Lower lobe of right lung (tissue), 2 donors: ENCODE measurements at regions not wholly inside any gene's neighbourhood (a gene's known extent, or its start where the extent isn't known, plus 50 kb on each side); places are given as distances from the start of the nearest gene placed in this dataset.

Experiments used
- ATAC-seq, 2 donors: fragments of 200-7000 bp; cut with Tn5 transposase; one replicate each; pipeline ENCODE4 v1.9.1; 2020 to 2022; ENCODE audit warnings: mild to moderate bottlenecking in 2 of 2, moderate library complexity in 2 of 2
- DNase-seq: peaks from one replicate; pipeline ENCODE4 v3.0.0-alpha.2; 2020
- H3K27ac ChIP-seq: fragments of 200-600 bp; one replicate; pipeline ENCODE4 v1.8.0; 2022
- H3K27me3 ChIP-seq: fragments of 200-600 bp; one replicate; pipeline ENCODE4 v1.8.0; 2022; ENCODE audit warnings: low read depth
- H3K36me3 ChIP-seq: fragments of 200-600 bp; one replicate; pipeline ENCODE4 v1.8.0; 2022; ENCODE audit warnings: mild to moderate bottlenecking
- H3K4me1 ChIP-seq: fragments of 200-600 bp; one replicate; pipeline ENCODE4 v1.8.0; 2022
- H3K4me3 ChIP-seq: fragments of 200-600 bp; one replicate; pipeline ENCODE4 v1.8.0; 2022; ENCODE audit warnings: mild to moderate bottlenecking
- H3K9me3 ChIP-seq: fragments of 200-600 bp; one replicate; pipeline ENCODE4 v1.8.0; 2022
- intact Hi-C: fragments of 100-400 bp; cut with DNase I; formaldehyde crosslinking; loops from one replicate; pipeline ENCODE4 v1.11.0; 2022
- TF ChIP-seq, protein P1 (sequence below): fragments of 200-600 bp; IDR thresholded peaks from one replicate; pipeline ENCODE4 v1.8.0; 2022; ENCODE audit warnings: antibody characterized with exemption, mild to moderate bottlenecking
- donor health status: DM: no; HTN: yes; CAD: no; lungs with severe emphysema.

DNA sequence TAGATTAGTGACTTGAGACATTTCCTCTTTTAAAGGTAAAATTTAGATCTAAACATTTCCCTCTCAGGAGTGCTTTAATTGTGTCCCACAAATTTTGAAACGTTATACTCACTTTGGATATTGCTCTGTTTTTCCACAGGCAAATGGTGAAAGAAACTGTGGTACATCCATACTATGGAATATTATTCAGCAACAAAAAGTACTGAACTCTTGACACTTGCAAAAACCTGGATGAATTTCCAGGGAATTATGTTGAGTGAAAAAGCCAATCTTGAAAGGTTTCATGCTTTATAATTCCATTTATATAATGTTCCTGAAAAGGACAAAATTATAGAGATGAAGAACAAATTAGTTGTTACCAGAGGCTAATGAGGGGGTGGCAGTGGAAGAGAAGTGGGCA lies 153.3 kb upstream of the SVIL start:
- DNase-seq (no peak), ATAC-seq (no peak)
- Histone ChIP-seq H3K9me3 (peaks cover 6% of the 10 kb centered on the region), H3K27ac (no peak overlapping the region), H3K27me3 (no peaks in the 10 kb centered on the region), H3K4me3 (no peak overlapping the region), H3K4me1 (peaks cover 12% of the 10 kb centered on the region), H3K36me3 (no peaks in the 10 kb centered on the region)
- intact Hi-C loops = no loop called here
- TF ChIP-seq, protein P1, sequence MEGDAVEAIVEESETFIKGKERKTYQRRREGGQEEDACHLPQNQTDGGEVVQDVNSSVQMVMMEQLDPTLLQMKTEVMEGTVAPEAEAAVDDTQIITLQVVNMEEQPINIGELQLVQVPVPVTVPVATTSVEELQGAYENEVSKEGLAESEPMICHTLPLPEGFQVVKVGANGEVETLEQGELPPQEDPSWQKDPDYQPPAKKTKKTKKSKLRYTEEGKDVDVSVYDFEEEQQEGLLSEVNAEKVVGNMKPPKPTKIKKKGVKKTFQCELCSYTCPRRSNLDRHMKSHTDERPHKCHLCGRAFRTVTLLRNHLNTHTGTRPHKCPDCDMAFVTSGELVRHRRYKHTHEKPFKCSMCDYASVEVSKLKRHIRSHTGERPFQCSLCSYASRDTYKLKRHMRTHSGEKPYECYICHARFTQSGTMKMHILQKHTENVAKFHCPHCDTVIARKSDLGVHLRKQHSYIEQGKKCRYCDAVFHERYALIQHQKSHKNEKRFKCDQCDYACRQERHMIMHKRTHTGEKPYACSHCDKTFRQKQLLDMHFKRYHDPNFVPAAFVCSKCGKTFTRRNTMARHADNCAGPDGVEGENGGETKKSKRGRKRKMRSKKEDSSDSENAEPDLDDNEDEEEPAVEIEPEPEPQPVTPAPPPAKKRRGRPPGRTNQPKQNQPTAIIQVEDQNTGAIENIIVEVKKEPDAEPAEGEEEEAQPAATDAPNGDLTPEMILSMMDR = no peak

DNA sequence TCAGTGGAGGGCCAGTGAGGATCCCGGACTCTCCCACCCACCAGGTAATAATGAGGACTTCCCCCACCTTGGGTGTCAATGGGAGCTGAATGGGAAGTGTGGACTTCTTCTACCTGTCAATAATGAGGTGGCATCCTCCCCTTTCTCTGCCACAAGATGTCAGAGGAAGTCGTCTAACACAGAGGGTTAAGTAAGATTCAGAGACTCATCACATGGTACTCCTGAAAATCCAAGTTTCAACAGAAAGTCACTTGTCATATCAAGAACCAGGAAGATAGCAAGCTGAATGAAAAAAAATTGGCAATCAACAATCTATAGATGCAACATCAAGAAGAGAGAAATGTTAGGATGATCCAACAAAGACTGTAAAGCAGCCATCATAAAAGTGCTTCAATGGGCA lies 150.9 kb upstream of the SVIL start:
- peaks cover 6% of the 10 kb centered on the region for H3K9me3 ChIP-seq
- intact Hi-C loops = no loop called here
- peaks cover 6% of the 10 kb centered on the region for H3K4me1 ChIP-seq
- no peak for DNase-seq
- no peak overlapping the region for H3K4me3 ChIP-seq
- H3K36me3 ChIP-seq = no peaks in the 10 kb centered on the region
- TF ChIP-seq, protein P1 = no peak
- ATAC-seq = no peak
- no peaks in the 10 kb centered on the region for H3K27me3 ChIP-seq
- no peak overlapping the region for H3K27ac ChIP-seq

DNA sequence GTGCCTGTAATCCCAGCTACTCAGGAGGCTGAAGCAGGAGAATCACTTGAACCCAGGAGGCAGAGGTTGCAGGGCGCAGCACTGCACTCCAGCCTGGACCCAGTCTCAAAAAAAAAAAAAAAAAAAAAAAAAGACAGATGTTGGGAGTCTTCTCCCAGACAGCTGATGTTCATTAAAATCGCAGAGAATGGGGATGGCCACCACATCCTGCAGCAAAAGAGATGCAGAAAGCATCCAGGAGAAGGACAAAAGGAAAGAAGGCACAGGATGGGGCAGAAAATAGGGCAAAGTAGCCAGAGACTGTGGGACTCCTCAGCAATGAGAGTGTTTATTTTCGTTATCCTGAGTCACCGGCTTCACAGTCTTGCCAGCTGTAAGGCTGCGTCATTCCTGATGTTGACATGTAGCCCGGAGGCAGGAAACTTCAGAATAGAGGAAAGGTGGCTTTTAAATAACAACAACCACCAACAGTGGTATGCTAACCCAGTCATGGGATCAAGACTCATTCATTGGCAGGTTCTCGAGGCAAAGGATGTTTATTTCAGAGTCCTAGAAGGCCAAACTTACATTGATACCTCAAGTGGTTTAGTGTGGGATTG lies 149.5 kb upstream of the SVIL start:
- TF ChIP-seq, protein P1 = no peak
- DNase-seq = no peak
- H3K9me3 ChIP-seq = peaks cover 6% of the 10 kb centered on the region
- peak; percentile 93 to 96 for ATAC-seq
- no peak overlapping the region for H3K4me3 ChIP-seq
- intact Hi-C loops = no loop called here
- peak overlapping the region; percentile 7 for H3K27ac ChIP-seq
- H3K4me1 ChIP-seq = peaks cover 13% of the 10 kb centered on the region
- no peaks in the 10 kb centered on the region for H3K27me3 ChIP-seq
- no peaks in the 10 kb centered on the region for H3K36me3 ChIP-seq

DNA sequence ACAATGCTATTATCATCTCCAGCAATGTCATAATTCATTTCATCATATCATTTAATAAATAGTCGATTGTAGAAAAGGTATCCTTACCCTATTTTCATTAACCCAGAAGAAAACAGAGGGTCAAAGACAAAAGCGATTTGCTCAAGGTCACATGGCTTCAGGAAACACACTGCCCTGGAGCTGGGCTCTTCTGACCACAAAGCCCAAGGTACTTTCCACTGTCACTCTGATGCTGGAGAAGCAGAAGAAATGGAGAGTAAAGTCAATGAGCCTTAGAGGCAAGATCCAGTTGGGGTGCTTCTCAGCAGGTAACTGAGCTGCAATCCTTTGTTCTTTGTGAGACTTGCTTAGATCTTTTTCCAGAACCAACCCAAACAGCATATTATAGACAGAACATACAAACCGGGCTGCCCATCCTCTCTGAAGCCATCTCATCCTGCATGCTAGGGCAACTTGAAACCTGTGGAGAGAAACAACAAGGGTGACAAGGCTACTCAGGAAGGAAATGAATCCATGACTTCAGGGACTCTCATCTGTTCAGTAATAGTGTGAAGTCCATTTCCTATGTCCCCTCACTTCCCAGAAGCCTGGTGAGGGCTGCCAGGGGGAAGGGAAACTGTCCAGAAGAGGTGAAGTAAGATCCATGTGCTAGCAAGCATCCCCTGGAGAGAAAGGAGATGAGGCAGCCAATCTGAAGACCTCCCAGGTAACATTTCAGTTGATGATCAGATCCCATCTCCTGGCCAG lies 148.6 kb upstream of the SVIL start:
- no peak overlapping the region for H3K4me3 ChIP-seq
- no peaks in the 10 kb centered on the region for H3K36me3 ChIP-seq
- H3K9me3 ChIP-seq = peaks cover 6% of the 10 kb centered on the region
- peak overlapping the region; percentile 7 for H3K27ac ChIP-seq
- TF ChIP-seq, protein P1 = no peak
- peak; percentile 10 to 17 for ATAC-seq
- H3K4me1 ChIP-seq = peaks cover 13% of the 10 kb centered on the region
- H3K27me3 ChIP-seq = no peaks in the 10 kb centered on the region
- no peak for DNase-seq
- intact Hi-C loops = no loop called here

DNA sequence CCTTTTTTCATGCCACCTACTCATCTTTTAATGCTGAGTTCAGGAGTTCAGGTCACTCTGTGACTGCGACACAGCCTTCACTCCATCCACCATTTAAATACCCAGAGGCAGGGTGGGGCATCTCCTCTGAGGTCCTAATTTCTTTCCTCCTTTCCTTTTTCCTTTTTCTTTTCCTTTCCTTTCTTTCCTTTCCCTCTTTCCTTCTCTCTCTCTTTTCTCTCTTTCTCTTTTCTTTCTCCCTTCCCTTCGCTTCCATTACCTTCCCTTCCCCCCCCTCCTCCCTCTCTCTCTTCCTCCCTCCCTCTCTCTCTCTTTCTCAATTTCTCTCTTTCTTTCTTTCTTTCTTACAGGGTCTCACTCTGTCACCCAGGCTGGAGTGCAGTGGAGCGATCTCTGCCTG lies 145.9 kb upstream of the SVIL start:
- ATAC-seq = no peak

More for the DNA sequence above, 145.9 kb upstream of the SVIL start:
- Histone ChIP-seq H3K4me1 (peaks cover 13% of the 10 kb centered on the region), H3K27ac (no peak overlapping the region), H3K36me3 (no peaks in the 10 kb centered on the region), H3K4me3 (no peak overlapping the region), H3K9me3 (no peaks in the 10 kb centered on the region), H3K27me3 (no peaks in the 10 kb centered on the region)
- DNase-seq = no peak
- TF ChIP-seq, protein P1 = no peak
- intact Hi-C loops = no loop called here
